Effector CD4-positive, alpha-beta T cell (primary cell): ENCODE measurements at regions not wholly inside any gene's neighbourhood (a gene's known extent, or its start where the extent isn't known, plus 50 kb on each side); places are given as distances from the start of the nearest gene placed in this dataset.

Experiments
- DNase-seq: peaks from one replicate; pipeline ENCODE4 v3.0.0-alpha.2; 2020

DNA sequence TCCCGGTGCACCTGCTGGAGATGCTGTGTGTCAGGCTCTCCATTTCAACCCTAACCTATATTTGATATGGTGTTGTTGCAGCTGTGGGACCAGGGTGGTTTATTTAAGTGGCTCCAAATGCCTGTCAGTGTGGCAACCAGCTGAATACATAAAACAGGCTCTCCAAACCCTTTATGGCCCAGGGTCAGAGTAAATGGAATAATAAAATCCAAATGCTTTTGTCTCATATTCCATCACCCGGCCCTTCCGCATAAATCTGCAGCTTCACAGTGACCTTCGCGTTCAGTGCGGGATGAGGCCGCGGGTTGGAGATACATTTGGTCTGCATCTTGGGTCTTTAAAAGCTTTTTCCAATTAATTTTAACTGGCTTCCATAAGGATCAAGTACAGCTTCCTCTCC is 382.1 kb upstream of the NR2F2 start:
- no peak for DNase-seq

GRCh38 chr15:95953032-95953431 is 377.5 kb upstream of the NR2F2 start:
- DNase-seq = no peak

GRCh38 chr15:95957861-95958260 is 372.6 kb upstream of the NR2F2 start:
- no peak for DNase-seq

DNA sequence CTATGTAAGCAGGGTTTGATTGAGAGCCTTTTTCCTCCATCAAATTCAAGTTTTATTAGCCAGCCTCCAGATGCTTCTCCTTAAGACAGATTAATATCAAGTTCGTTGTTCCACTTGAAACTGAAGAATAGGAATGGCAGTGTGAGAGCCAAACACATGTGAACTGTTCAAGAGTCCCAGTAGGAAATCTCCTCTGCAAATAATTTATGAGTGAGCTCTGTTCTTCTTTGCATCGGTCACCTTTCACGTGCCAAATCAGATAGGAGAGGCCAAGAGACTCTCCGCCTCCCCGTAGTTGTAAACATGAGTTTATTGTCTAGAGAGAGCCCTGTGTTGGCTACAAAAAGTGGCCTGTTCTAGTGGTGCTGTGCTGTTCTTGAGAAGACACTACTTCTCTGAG is 372.1 kb upstream of the NR2F2 start:
- no peak for DNase-seq

- DNase-seq = no peak
These were observed 361.6 kb upstream of the NR2F2 start for GRCh38 chr15:95968856-95969255.

DNA sequence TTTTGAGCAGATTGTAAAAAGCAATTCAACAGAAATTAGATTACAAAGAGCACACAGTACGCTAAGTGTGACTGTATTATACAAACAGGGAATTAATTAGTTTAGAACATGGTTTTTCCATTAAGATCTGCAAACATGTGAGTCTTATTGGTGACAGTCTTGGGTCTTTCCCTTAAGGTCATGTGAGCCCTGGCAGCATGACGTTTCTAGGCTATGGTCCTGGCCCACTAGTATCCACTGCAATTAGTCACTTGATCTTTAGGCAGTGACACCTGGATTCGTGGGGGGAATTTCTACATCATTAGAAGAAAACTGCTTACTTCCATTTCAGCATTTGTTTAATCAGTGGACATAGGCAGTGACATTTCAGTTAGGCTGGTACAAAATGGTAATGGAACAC is 360.2 kb upstream of the NR2F2 start:
- DNase-seq = no peak

DNA sequence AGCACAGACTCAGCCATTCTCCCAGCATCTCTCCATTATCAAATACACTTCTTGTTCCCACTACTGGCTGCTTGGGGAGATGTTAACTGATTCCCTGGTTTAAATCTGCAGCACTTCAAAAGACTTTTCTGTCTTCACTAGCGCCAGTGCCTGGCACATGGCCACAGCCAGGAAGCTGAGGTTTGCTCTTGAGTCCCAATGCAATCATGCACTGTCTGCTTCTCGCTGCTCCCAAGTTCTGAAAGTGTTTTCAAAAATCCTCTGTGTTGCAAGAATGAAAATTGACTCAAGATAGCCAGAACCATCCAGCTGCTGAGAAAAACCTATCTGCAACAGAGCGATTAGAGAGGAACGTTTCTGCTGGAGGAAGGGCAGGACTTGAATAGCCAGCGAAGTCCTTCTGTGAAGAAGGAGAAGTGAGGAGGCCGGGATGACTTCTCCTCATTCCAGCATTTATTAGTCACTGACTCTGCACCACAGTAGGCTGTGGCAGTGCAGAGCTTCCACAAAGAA is 358.4 kb upstream of the NR2F2 start:
- DNase-seq = no peak

GRCh38 chr15:95972812-95973211 is 357.7 kb upstream of the NR2F2 start:
- no peak for DNase-seq

DNA sequence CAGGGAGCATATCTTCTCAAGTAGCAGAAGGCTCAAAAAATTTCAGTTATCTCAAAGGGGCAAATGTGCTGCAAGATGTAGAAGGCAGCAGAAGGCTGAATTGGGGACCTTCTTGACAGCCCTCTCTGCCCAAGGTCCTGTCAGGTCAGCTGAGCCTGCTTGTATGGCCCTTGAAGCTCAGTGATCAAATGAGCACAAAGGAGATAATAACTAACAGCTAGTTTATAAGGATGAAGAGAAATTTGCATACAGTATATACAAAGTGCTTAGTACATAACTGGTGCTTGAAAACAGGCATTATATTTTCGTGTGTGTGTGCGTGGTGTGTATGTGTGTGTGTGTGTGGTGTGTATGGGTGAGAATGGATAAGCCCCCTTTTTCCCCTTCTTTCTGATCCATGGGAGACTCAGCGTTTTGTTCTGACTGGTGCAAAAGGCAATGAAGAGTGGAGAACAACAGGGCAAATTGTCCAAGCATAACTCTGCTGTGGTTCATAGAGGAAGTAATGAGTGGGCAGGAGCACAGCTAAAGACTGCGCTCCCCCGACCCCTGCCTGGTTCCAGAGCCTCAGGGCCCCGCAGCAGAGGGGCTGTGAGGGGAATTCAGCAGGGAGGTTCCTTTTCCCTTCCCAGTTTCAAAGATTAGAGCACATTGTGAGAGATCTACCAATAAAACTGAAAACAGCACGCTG is 356.8 kb upstream of the NR2F2 start:
- no peak for DNase-seq

- no peak for DNase-seq
These were observed 355.3 kb upstream of the NR2F2 start for GRCh38 chr15:95975212-95975611.

- no peak for DNase-seq
These were observed 351.2 kb upstream of the NR2F2 start for GRCh38 chr15:95979286-95979685.

DNA sequence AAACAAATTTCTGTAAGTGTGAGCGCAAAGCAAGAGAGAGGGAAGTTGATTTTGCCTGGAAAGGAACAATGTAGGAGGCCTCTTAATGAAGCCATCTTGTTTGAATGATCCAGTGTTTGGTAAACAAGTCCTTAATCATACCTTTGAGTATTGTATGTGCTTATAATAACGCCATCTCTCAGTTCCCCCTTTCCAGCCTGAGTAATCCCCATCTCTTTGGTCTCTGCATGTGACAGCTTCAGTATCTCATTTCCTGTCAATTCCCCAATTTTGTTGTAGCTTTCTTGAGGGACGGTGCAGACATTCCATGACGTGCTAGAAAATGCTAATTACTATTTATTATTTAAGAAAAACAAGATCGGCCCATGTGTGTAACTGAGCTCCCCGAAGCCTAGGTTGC is 349.3 kb upstream of the NR2F2 start:
- DNase-seq = no peak

DNA sequence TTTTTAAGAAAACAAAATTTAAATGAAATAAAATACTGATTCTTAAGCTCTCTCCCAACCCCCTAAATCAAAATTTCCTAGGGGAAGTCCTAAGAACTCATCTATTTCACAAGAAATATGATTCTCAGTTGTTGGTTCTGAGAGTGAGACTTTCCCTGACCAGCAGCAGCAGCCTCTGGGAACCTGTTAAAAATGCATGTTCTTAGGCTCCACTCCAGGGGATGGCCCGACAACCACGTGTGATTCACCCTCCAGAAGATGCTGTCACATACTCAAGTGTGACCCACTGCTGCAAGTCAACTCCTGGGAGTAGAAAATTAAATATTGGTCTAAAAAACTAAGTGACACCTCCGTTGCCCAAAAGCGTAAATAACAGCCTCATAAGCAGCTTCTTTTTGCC is 343.2 kb upstream of the NR2F2 start:
- no peak for DNase-seq

DNA sequence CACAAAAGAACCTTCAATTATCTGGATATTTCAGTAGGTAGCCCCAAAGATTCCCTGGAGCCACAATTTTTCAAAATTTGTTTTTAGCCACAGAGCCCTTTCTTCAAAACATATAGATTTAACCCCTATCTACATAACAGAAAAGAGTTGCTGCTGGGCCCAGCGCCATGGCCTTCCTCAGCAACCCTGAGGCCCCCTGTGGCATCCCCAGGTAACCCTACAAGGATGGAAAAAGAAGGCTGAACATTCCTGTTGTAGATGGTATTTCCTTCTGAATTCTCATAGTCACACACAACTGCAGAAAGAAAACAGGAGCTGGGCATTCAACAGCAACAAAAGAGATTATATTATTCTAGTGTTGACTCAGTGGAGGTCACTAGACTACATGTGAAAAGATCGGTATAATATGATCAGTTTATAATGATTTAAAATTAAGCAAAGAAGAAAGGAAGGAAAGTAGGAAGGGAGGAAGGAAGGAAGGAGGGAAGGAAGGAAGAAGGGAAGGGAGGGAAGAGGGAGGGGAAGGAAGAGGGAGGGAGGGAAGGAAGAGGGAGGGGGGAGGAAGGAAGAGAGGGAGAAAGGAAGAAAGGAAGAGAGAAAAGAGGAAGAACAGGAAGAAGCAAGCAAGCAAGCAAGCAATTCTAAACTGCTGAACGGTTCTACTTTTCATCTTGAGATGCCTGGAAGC is 342.5 kb upstream of the NR2F2 start:
- no peak for DNase-seq

DNA sequence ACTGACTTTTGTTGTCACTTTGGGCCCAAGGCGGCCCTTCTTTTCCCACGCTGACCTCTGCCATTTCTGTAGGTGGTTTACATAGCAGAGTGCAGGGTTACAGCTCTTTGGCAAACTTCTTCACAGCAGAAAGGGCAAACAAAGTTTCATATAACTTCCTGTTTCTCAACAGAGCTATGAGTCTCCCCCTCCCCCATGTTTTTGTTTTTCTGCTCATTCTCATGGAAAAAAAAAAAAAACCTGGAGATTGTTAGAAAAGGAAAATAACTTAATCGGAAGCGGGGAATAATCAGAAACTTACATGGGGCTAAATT is 342.0 kb upstream of the NR2F2 start:
- no peak for DNase-seq

DNA sequence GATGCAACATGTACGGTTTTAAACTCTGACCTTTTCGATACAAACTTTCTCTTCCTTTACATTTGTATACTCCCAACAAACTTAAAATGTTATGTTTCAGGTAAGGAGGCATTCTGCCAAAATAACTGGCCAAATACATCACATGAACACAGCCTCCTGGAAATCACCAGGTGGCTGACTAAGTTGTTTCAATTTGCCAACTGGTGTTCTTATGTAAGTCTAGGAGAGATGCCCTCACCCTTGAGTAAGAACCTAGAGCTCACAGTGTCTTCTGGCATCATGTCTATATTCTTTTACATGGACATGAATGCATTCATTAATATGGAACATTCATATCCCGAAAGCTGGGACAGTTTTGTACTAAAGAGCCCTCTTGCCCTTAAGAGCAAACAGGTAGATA is 341.1 kb upstream of the NR2F2 start:
- no peak for DNase-seq

GRCh38 chr15:95990833-95991232 is 339.7 kb upstream of the NR2F2 start:
- no peak for DNase-seq

GRCh38 chr15:95994418-95994817 is 336.1 kb upstream of the NR2F2 start:
- no peak for DNase-seq

GRCh38 chr15:95995375-95996168 is 334.9 kb upstream of the NR2F2 start:
- no peak for DNase-seq

- DNase-seq = no peak
These were observed 334.0 kb upstream of the NR2F2 start for GRCh38 chr15:95996494-95996893.

DNA sequence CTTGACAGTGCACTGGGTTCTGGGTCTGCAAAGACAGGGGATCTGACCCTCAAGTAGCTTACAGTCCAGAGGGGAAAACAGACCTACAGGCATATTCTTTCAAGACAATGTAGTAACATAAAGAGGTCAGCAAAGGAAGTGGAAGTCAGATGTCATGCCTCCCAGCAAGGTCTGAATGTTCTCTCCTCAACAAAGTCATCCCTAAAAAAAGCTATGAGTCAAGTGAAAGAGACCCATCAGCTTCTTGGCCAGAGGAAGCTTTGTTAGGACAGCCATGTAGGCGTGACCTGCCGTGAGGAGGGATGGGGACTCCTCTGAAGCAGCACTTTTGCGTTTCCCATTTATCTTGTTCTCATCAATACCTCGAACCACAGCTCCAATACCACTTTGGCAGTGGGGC is 331.6 kb upstream of the NR2F2 start:
- DNase-seq = no peak

- no peak for DNase-seq
These were observed 327.3 kb upstream of the NR2F2 start for GRCh38 chr15:96002890-96003859.

- no peak for DNase-seq
These were observed 324.6 kb upstream of the NR2F2 start for GRCh38 chr15:96005906-96006305.
